Pancreas (tissue), 10 donors: ENCODE measurements at regions not wholly inside any gene's neighbourhood (a gene's known extent, or its start where the extent isn't known, plus 50 kb on each side); places are given as distances from the start of the nearest gene placed in this dataset.
A peak's percentile ranks its signal among the peaks of the same experiment; 100 is the strongest.
"Not testable (repeated sequence)": the region's sequence is repeated elsewhere in the genome, so short reads cannot be mapped to it uniquely, and the experiment has no call there.

Experiments used
- ATAC-seq, 4 donors: fragments of 200-7000 bp; cut with Tn5 transposase; one replicate each; pipeline versions ENCODE4 v1.8.0 to v1.9.1; 2020; ENCODE audit warnings: mild to moderate bottlenecking in 4 of 4, moderate library complexity in 4 of 4
- DNase-seq, 6 donors: peaks; one replicate each; pipeline ENCODE4 v3.0.0-alpha.2; 2020
- FAIRE-seq: peaks from 2 replicates; lab custom pipeline; 2012; peaks lifted over from hg19 to GRCh38; lab: Jason Lieb, UNC
- H3K27ac ChIP-seq, 4 donors: fragments of 200-600 bp; sonication (generic); 1 replicate in 3 of 4; 2 replicates in 1 of 4; pipeline versions ENCODE4 v1.5.0 to v1.8.0; 2020
- H3K27me3 ChIP-seq, 4 donors: fragments of 200-600 bp; one replicate each; pipeline ENCODE4 v1.8.0; 2021
- H3K36me3 ChIP-seq, 3 donors: fragments of 200-600 bp; sonication (generic) in 1 of 3; one replicate each; pipeline versions ENCODE4 v1.5.0 to v1.8.0; 2020 to 2021
- H3K4me1 ChIP-seq, 3 donors: fragments of 200-600 bp; one replicate each; pipeline ENCODE4 v1.8.0; 2021
- H3K4me3 ChIP-seq, 4 donors: fragments of 200-600 bp; sonication (generic) in 2 of 4; one replicate each; pipeline versions ENCODE4 v1.5.0 to v1.8.0; 2020 to 2021
- H3K9me3 ChIP-seq, 4 donors: fragments of 200-600 bp; one replicate each; pipeline ENCODE4 v1.8.0; 2021
- WGBS, 2 donors: extraction: QIAGEN DNeasy Blood & Tissue Kit; methylation state at CpG; one replicate each; pipeline ENCODE4 v1.1.7; 2013; 5-methylcytosine and 5-hydroxymethylcytosine counted together
- intact Hi-C, 3 donors: fragments of 100-400 bp; cut with DNase I; formaldehyde crosslinking; loops; one replicate each; pipeline versions ENCODE4 v1.11.1 to v1.14.2; 2022
- donor health status: healthy with polysubstance abuse.
- donor health status: DM: no; HTN: no; CAD: no; lungs with moderate emphysema.
- donor health status: DM: no; HTN: no; CAD: no.
- donor health status: control.
- donor health status: control.
- donor health status: Bipolar disorder and iron deficiency.
- donor health status: DM: yes; HTN: yes; CAD: no.
- donor health status: DM: no; HTN: no; CAD: no.
- donor health status: DM: no; HTN: no; CAD: no.
- donor health status: DM: yes; HTN: yes; CAD: no.

GRCh38 chr15:21016589-21016988 is 150.5 kb upstream of the POTEB2 start:
- H3K27me3 ChIP-seq, H3K36me3 ChIP-seq, H3K4me1 ChIP-seq, H3K4me3 ChIP-seq, H3K9me3 ChIP-seq, FAIRE-seq, H3K27ac ChIP-seq, intact Hi-C loops: not testable (repeated sequence)
- DNase-seq (peak in 1 of 6 donors; percentile 60), ATAC-seq (peak in 1 of 4 donors; percentile 22)
- 45 to 88% methylated on average over 2 to 3 of the region's 4 CpGs for WGBS, 2 donors

- ATAC-seq, H3K9me3 ChIP-seq, intact Hi-C loops, H3K27me3 ChIP-seq, H3K36me3 ChIP-seq, H3K4me3 ChIP-seq, H3K4me1 ChIP-seq, DNase-seq, H3K27ac ChIP-seq, FAIRE-seq: not testable (repeated sequence)
- WGBS, 2 donors = 60 to 80% methylated on average over 5 to 6 of the region's 8 CpGs
These were observed 149.1 kb upstream of the POTEB2 start for GRCh38 chr15:21015171-21015570.

GRCh38 chr15:21013308-21013707 is 147.2 kb upstream of the POTEB2 start:
- intact Hi-C loops, H3K4me3 ChIP-seq, FAIRE-seq, H3K27ac ChIP-seq, H3K36me3 ChIP-seq, H3K4me1 ChIP-seq, ATAC-seq, H3K9me3 ChIP-seq, H3K27me3 ChIP-seq: not testable (repeated sequence)
- peak in 1 of 6 donors; percentile 33 for DNase-seq
- 55 to 78% methylated on average over 5 to 6 of the region's 9 CpGs for WGBS, 2 donors

DNA sequence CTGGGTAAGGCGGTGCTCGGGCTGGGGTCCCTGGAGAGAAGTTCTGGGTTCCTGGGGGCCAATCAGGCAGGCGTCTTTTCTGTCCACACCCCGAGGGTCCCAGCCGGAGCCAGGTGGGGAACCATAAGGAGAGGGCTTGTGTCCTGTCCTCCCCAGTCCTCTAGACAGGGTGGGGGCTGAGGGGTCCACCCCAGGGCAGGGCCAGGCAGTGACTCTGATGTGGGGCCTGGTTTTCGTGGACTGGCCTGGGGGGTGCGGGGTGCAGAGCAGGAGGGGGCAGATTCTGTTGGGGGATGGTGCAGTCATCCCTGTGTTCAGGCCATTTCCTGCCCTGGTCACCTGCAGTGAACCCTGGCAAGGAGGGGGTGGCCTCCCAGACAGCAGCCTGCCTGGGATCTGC is 143.5 kb upstream of the POTEB2 start:
- ATAC-seq, H3K4me3 ChIP-seq, intact Hi-C loops, H3K9me3 ChIP-seq, H3K4me1 ChIP-seq, H3K36me3 ChIP-seq, H3K27me3 ChIP-seq, FAIRE-seq, H3K27ac ChIP-seq: not testable (repeated sequence)
- DNase-seq = peak in 1 of 6 donors; percentile 41
- WGBS, 2 donors = 20 to 60% methylated on average over 1 to 3 of the region's 7 CpGs

- H3K9me3 ChIP-seq, H3K4me1 ChIP-seq, H3K36me3 ChIP-seq, H3K27me3 ChIP-seq, ATAC-seq, H3K27ac ChIP-seq, H3K4me3 ChIP-seq, intact Hi-C loops, DNase-seq: not testable (repeated sequence)
- peak; percentile 53 for FAIRE-seq
- no CpG with 5 or more reads among the region's 1 CpG for WGBS, 2 donors
These were observed 137.3 kb upstream of the POTEB2 start for GRCh38 chr15:21003459-21003858.

- FAIRE-seq, H3K4me3 ChIP-seq, H3K9me3 ChIP-seq, H3K36me3 ChIP-seq, intact Hi-C loops, H3K27me3 ChIP-seq, ATAC-seq, H3K27ac ChIP-seq, DNase-seq, H3K4me1 ChIP-seq: not testable (repeated sequence)
- WGBS, 2 donors = 18 to 33% methylated on average over 1 of the region's 1 CpG
These were observed 135.8 kb upstream of the POTEB2 start for GRCh38 chr15:21001950-21002349.

DNA sequence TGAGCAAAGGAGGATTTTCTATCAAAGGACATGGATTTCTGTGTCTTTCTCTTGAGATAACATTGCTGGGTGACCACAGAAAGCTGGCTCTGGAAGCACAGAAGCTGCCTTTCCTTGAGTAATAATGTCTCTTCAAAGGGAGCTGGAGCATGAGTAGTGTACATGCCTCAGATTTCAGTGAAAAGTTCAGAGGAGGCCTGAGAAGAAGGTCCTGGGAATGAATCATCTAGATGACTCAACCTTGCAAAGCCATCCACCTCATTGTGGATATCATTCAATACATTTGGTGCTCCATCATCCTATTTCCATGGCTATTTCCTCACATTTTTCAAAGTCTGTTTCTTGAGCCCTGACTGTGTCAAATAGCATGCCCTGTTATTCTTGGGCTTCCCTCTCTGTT is 125.6 kb upstream of the POTEB2 start:
- ATAC-seq, FAIRE-seq, H3K4me3 ChIP-seq, H3K9me3 ChIP-seq, H3K27ac ChIP-seq, intact Hi-C loops, H3K4me1 ChIP-seq, DNase-seq, H3K36me3 ChIP-seq, H3K27me3 ChIP-seq: not testable (repeated sequence)

DNA sequence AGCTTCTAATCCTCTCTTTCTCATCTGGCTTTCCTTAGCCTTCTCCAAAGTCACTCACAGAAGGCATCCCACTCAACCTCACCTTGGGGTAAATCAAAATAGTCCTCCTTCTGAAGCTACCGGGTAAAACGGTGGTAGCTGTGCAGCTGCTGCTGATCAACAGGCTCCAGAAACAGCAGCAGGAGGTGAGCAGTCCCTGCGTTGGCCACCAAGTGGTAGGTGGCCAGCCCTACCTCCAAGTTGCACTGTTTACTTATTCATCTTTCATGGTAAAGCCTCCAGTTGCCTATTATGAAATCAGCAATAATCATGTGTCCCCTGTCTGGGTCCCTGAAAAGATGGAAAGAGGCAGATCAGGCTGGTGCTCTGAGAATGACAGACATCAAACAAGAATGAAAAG is 125.1 kb upstream of the POTEB2 start:
- H3K36me3 ChIP-seq, ATAC-seq, H3K4me3 ChIP-seq, DNase-seq, intact Hi-C loops, H3K9me3 ChIP-seq, FAIRE-seq, H3K4me1 ChIP-seq, H3K27me3 ChIP-seq, H3K27ac ChIP-seq: not testable (repeated sequence)
- 50 to 56% methylated on average over 3 of the region's 3 CpGs for WGBS, 2 donors

- FAIRE-seq, H3K4me1 ChIP-seq, H3K9me3 ChIP-seq, DNase-seq, H3K27me3 ChIP-seq, H3K27ac ChIP-seq, intact Hi-C loops, H3K4me3 ChIP-seq, ATAC-seq, H3K36me3 ChIP-seq: not testable (repeated sequence)
- 46 to 55% methylated on average over 4 of the region's 5 CpGs for WGBS, 2 donors
These were observed 120.7 kb upstream of the POTEB2 start for GRCh38 chr15:20986775-20987174.

DNA sequence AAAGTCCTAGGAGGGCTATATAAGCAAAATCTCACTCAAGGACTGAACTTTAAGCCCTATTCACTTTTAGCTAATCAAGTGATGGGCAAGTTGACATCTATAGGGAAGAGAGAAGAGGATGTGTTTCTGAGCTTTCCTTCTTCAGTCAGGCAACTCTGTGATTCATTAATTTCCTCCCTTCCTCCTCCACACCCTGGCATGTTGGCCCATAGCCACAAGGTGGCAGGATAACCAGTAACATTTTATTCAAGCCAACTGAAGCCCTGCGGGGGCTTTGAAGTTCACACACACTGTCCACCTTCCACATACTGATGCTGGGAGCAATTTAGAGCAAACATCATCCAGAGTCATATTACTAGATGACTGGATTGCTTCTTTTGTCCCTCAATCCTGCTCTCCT is 111.9 kb upstream of the POTEB2 start:
- ATAC-seq (peak in 1 of 4 donors; percentile 32), FAIRE-seq (peak; percentile 90)
- H3K27ac ChIP-seq, DNase-seq, H3K36me3 ChIP-seq, H3K4me3 ChIP-seq, H3K27me3 ChIP-seq, H3K9me3 ChIP-seq, H3K4me1 ChIP-seq, intact Hi-C loops: not testable (repeated sequence)
- no CpG with 5 or more reads among the region's 1 CpG for WGBS, 2 donors

DNA sequence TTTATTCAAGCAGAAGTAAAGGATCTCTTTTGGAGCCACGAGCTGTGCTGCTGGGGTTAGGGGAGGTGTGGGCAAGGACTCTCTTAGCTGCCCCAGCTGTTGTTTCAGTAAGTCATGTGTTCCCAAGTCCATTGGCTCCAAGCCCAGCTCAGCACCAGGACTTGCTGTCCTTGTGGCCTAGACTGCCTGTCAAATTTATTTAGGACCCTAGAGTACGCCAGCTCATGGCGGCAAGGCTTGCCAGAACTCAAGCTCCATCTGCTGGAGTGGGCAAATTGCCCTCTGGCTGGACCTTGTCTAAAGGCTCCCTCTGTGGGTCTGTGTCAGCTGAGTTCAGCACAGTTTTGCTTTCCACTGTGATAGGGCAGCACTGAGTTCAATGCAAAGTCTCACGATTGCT is 106.6 kb upstream of the POTEB2 start:
- H3K9me3 ChIP-seq, FAIRE-seq, H3K4me3 ChIP-seq, intact Hi-C loops, H3K4me1 ChIP-seq, H3K27me3 ChIP-seq, H3K27ac ChIP-seq, ATAC-seq, H3K36me3 ChIP-seq: not testable (repeated sequence)
- DNase-seq = peak in 1 of 6 donors; percentile 8
- WGBS, 2 donors = 31 to 47% methylated on average over 2 to 3 of the region's 4 CpGs

DNA sequence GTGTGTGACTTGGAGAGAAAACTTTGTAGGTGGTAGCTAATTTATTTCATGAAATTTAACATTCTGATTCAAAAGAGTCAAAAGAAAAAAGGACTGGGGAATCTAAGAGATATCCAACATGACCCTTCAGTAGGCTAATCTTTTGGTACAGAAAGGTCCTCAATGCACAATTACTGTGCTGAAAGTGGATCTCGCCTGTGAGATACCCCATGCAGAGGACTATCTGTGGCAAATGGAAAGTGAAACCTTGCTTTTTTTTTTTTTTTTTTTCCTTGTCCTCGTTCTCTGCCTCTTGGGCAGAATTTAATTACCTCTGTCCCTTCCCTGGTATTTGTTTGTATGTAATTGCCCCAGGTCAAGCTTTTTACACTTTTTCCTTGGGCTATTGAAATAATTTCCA is 93.2 kb upstream of the POTEB2 start:
- ATAC-seq, H3K4me3 ChIP-seq, H3K4me1 ChIP-seq, intact Hi-C loops, H3K27me3 ChIP-seq, FAIRE-seq, DNase-seq, H3K27ac ChIP-seq, H3K9me3 ChIP-seq, H3K36me3 ChIP-seq: not testable (repeated sequence)
- WGBS, 2 donors = 10% methylated on average over 1 of the region's 2 CpGs; no CpG with 5 or more reads in 1 of the 2 donors

DNA sequence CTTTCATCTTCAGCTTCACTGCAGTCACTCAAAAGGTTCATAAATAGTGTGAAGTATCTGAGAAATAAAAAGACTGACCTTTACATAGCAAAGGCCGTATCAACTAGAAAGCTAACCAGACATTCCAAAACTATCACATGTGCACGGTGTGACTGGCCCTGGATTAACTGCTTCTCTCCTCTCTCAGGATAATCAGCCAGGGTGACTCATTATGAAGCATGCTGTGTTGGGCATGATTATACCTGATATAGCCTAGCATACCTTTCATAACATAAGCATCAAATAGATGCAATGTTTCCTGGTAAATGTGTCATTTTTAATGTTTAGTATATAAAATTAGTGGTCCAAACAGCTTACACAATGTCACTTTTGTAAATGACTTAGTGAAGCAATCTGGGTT is 63.2 kb upstream of the POTEB2 start:
- H3K27ac ChIP-seq, intact Hi-C loops, H3K36me3 ChIP-seq, DNase-seq, H3K27me3 ChIP-seq, FAIRE-seq, H3K4me3 ChIP-seq, ATAC-seq, H3K4me1 ChIP-seq, H3K9me3 ChIP-seq: not testable (repeated sequence)
- WGBS, 2 donors = no CpG with 5 or more reads among the region's 2 CpGs
